ENCODE measurements at regions not wholly inside any gene's neighbourhood (a gene's known extent, or its start where the extent isn't known, plus 50 kb on each side); places are given as distances from the start of the nearest gene placed in this dataset.

- Histone ChIP-seq H3K4me2 (ENCODE audit: extremely low read depth, insufficient read depth, low read length) (no peak overlapping the region), H3K9ac (ENCODE audit: insufficient read depth, low read length) (no peak overlapping the region), H2AFZ (ENCODE audit: low read length) (no peak overlapping the region), H3K36me3 (ENCODE audit: control insufficient read depth, insufficient read depth, low read length) (no peaks in the 10 kb centered on the region), H3K4me3 (replicated peaks in 1 of 4; ENCODE audit: control extremely low read depth in 1 of 4, insufficient read depth in 1 of 4, low read depth in 3 of 4, low read length in 4 of 4) (no peak overlapping the region), H3K27ac (ENCODE audit: insufficient read depth, low read length) (no peak overlapping the region), H4K20me1 (ENCODE audit: control insufficient read depth, extremely low read depth, insufficient read depth, low read length) (no peaks in the 10 kb centered on the region), H3K27me3 (ENCODE audit: control insufficient read depth, insufficient read depth, low read length) (no peaks in the 10 kb centered on the region), H3K79me2 (ENCODE audit: control insufficient read depth, insufficient read depth, low read length) (no peaks in the 10 kb centered on the region), H3K4me1 (ENCODE audit: control insufficient read depth, extremely low read depth, insufficient read depth, low read length) (no peaks in the 10 kb centered on the region), H3K9me3 (ENCODE audit: control insufficient read depth, insufficient read depth, low read depth, low read length) (no peaks in the 10 kb centered on the region)
- no peak for DNase-seq (ENCODE audit: low read depth in 2 of 2)
- TF ChIP-seq CTCF (conservative IDR thresholded peaks at IDR 0.05 in 1 of 2, IDR thresholded peaks at IDR 0.05 in 1 of 2; ENCODE audit: low read depth in 1 of 2, low read length in 2 of 2) (no peak), EZH2 (IDR thresholded peaks at IDR 0.05; ENCODE audit: low read length, missing control alignments) (no peak)
Observed at GRCh38 chr16:73521499-73521898, 473.6 kb upstream of the ZFHX3 start.

DNA sequence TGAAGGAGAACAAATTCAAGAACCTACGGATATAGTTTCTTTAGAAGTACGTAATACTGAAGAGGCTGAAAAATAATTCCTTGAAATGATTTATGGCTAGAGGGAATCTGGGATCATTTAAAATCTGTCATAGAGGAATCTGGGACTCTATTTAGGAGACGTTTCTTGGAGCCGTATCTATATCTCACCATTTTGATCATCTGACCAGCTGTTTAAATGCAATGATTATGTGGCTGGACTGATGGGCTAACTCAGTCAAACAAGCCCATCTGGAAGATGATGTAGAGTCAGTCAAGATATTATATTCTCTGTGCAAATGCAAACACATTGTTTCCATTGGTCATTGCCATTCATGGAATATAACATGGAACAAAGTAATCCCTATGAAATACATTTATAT is 467.7 kb upstream of the ZFHX3 start:
- DNase-seq (ENCODE audit: low read depth in 2 of 2) = no peak
- Histone ChIP-seq H3K9ac (ENCODE audit: insufficient read depth, low read length) (no peak overlapping the region), H2AFZ (ENCODE audit: low read length) (no peak overlapping the region), H3K9me3 (ENCODE audit: control insufficient read depth, insufficient read depth, low read depth, low read length) (no peaks in the 10 kb centered on the region), H3K27me3 (ENCODE audit: control insufficient read depth, insufficient read depth, low read length) (no peaks in the 10 kb centered on the region), H3K4me3 (replicated peaks in 1 of 4; ENCODE audit: control extremely low read depth in 1 of 4, insufficient read depth in 1 of 4, low read depth in 3 of 4, low read length in 4 of 4) (no peak overlapping the region), H3K4me1 (ENCODE audit: control insufficient read depth, extremely low read depth, insufficient read depth, low read length) (no peaks in the 10 kb centered on the region), H3K36me3 (ENCODE audit: control insufficient read depth, insufficient read depth, low read length) (no peaks in the 10 kb centered on the region), H4K20me1 (ENCODE audit: control insufficient read depth, extremely low read depth, insufficient read depth, low read length) (no peaks in the 10 kb centered on the region), H3K79me2 (ENCODE audit: control insufficient read depth, insufficient read depth, low read length) (no peaks in the 10 kb centered on the region), H3K4me2 (ENCODE audit: extremely low read depth, insufficient read depth, low read length) (no peak overlapping the region), H3K27ac (ENCODE audit: insufficient read depth, low read length) (no peak overlapping the region)
- TF ChIP-seq EZH2 (IDR thresholded peaks at IDR 0.05; ENCODE audit: low read length, missing control alignments) (no peak), CTCF (conservative IDR thresholded peaks at IDR 0.05 in 1 of 2, IDR thresholded peaks at IDR 0.05 in 1 of 2; ENCODE audit: low read depth in 1 of 2, low read length in 2 of 2) (no peak)

GRCh38 chr16:73510852-73511251 is 462.9 kb upstream of the ZFHX3 start:
- H4K20me1 ChIP-seq (ENCODE audit: control insufficient read depth, extremely low read depth, insufficient read depth, low read length) = no peaks in the 10 kb centered on the region
- no peak for DNase-seq (ENCODE audit: low read depth in 2 of 2)
- H3K9me3 ChIP-seq (ENCODE audit: control insufficient read depth, insufficient read depth, low read depth, low read length) = no peaks in the 10 kb centered on the region

More at GRCh38 chr16:73510852-73511251, 462.9 kb upstream of the ZFHX3 start:
- TF ChIP-seq EZH2 (IDR thresholded peaks at IDR 0.05; ENCODE audit: low read length, missing control alignments) = no peak
- TF ChIP-seq CTCF (conservative IDR thresholded peaks at IDR 0.05 in 1 of 2, IDR thresholded peaks at IDR 0.05 in 1 of 2; ENCODE audit: low read depth in 1 of 2, low read length in 2 of 2) = no peak
- no peaks in the 10 kb centered on the region for H3K4me1 ChIP-seq (ENCODE audit: control insufficient read depth, extremely low read depth, insufficient read depth, low read length)
- no peak overlapping the region for H3K4me3 ChIP-seq (replicated peaks in 1 of 4; ENCODE audit: control extremely low read depth in 1 of 4, insufficient read depth in 1 of 4, low read depth in 3 of 4, low read length in 4 of 4)
- no peaks in the 10 kb centered on the region for H3K79me2 ChIP-seq (ENCODE audit: control insufficient read depth, insufficient read depth, low read length)
- H3K9ac ChIP-seq (ENCODE audit: insufficient read depth, low read length) = no peak overlapping the region
- no peak overlapping the region for H2AFZ ChIP-seq (ENCODE audit: low read length)
- H3K4me2 ChIP-seq (ENCODE audit: extremely low read depth, insufficient read depth, low read length) = no peak overlapping the region
- no peaks in the 10 kb centered on the region for H3K36me3 ChIP-seq (ENCODE audit: control insufficient read depth, insufficient read depth, low read length)
- H3K27ac ChIP-seq (ENCODE audit: insufficient read depth, low read length) = no peak overlapping the region
- no peaks in the 10 kb centered on the region for H3K27me3 ChIP-seq (ENCODE audit: control insufficient read depth, insufficient read depth, low read length)

Measured in fibroblast of lung (primary cell).